ENCODE measurements at regions not wholly inside any gene's neighbourhood (a gene's known extent, or its start where the extent isn't known, plus 50 kb on each side); places are given as distances from the start of the nearest gene placed in this dataset.

GRCh38 chr5:116389601-116390000 lies 185.0 kb downstream of the SEMA6A start:
- Histone ChIP-seq H3K79me2 (replicated peaks; ENCODE audit: insufficient read depth) (no peaks in the 10 kb centered on the region), H3F3A (replicated peaks; ENCODE audit: low read depth) (no peaks in the 10 kb centered on the region), H3K4me3 (no peak overlapping the region), H3K27ac (ENCODE audit: low read depth) (no peak overlapping the region), H4K20me1 (replicated peaks; ENCODE audit: insufficient read depth) (no peaks in the 10 kb centered on the region), H3K36me3 (ENCODE audit: insufficient read depth) (no peaks in the 10 kb centered on the region), H3K4me1 (ENCODE audit: insufficient read depth) (peaks cover 4% of the 10 kb centered on the region; the same call in 1 of the 2 replicates), H2AFZ (no peak overlapping the region), H3K27me3 (ENCODE audit: insufficient read depth) (no peaks in the 10 kb centered on the region), H3K4me2 (no peak overlapping the region), H3K9me2 (ENCODE audit: insufficient read depth) (no peaks in the 10 kb centered on the region)
- no peak for DNase-seq (ENCODE audit: low spot score)
- ATAC-seq: no peak
- Mint-ChIP-seq H3K4me1 (peaks cover 12% of the 10 kb centered on the region; the same call in 2 of the 3 replicates), H3K27ac (no peak overlapping the region; the same call in 1 of the 2 replicates), H3K9me3 (peaks cover 3% of the 10 kb centered on the region; the same call in 2 of the 3 replicates), H3K36me3 (ENCODE audit: low read depth) (no peaks in the 10 kb centered on the region; the same call in 2 of the 3 replicates), H3K4me3 (no peak overlapping the region), H3K27me3 (ENCODE audit: insufficient read depth, low read depth, poor library complexity) (peaks cover 3% of the 10 kb centered on the region)
- no peak for TF ChIP-seq EZH2 (IDR thresholded peaks at IDR 0.05; ENCODE audit: low read depth, unreplicated experiment)
- no peak for TF ChIP-seq EZH2phosphoT487 (IDR thresholded peaks at IDR 0.05; ENCODE audit: unreplicated experiment)

GRCh38 chr5:116388564-116389258 lies 185.9 kb downstream of the SEMA6A start:
- no peaks in the 10 kb centered on the region for H3K9me2 ChIP-seq (ENCODE audit: insufficient read depth)
- no peaks in the 10 kb centered on the region for H3K27me3 ChIP-seq (ENCODE audit: insufficient read depth)
- peak; percentile 66 for DNase-seq (ENCODE audit: low spot score)
- Mint-ChIP-seq H3K27ac (no peak overlapping the region), H3K36me3 (ENCODE audit: low read depth) (no peaks in the 10 kb centered on the region; the same call in 2 of the 3 replicates), H3K27me3 (ENCODE audit: insufficient read depth, low read depth, poor library complexity) (peaks cover 3% of the 10 kb centered on the region), H3K4me3 (no peak overlapping the region), H3K9me3 (peaks cover 3% of the 10 kb centered on the region; the same call in 2 of the 3 replicates), H3K4me1 (peaks cover 9% of the 10 kb centered on the region; the same call in 2 of the 3 replicates)
- TF ChIP-seq CTCF (conservative IDR thresholded peaks at IDR 0.05; ENCODE audit: low read depth in 2 of 2) (peak in 1 of 2 experiments; percentile 41; a peak in 3 of 4 replicates), ZNF114 (CRISPR knock-in tag; IDR thresholded peaks at IDR 0.05) (no peak), ETS1 (IDR thresholded peaks at IDR 0.05) (no peak), ZNF462 (CRISPR knock-in tag; IDR thresholded peaks at IDR 0.05) (no peak)
- no peaks in the 10 kb centered on the region for H3K79me2 ChIP-seq (replicated peaks; ENCODE audit: insufficient read depth)
- H3F3A ChIP-seq (replicated peaks; ENCODE audit: low read depth): no peaks in the 10 kb centered on the region
- H3K4me1 ChIP-seq (ENCODE audit: insufficient read depth): peaks cover 4% of the 10 kb centered on the region; the same call in 1 of the 2 replicates
- no peak overlapping the region; the same call in 1 of the 2 replicates for H3K27ac ChIP-seq (ENCODE audit: low read depth)
- peak; percentile 89 for ATAC-seq
- no peaks in the 10 kb centered on the region for H3K36me3 ChIP-seq (ENCODE audit: insufficient read depth)
- H3K4me3 ChIP-seq: no peak overlapping the region
- H2AFZ ChIP-seq: no peak overlapping the region
- no peaks in the 10 kb centered on the region for H4K20me1 ChIP-seq (replicated peaks; ENCODE audit: insufficient read depth)
- 0 out of 2 replicates have a peak overlapping the region, but pooled peaks have one; percentile 9 for H3K4me2 ChIP-seq

Measured in GM23338 (cell line).